Fibroblast of lung (primary cell): ENCODE measurements at regions not wholly inside any gene's neighbourhood (a gene's known extent, or its start where the extent isn't known, plus 50 kb on each side); places are given as distances from the start of the nearest gene placed in this dataset.

Source experiments
- CTCF ChIP-seq, 2 donors: IDR thresholded peaks in 1 of 2; conservative IDR thresholded peaks in 1 of 2; 1 replicate in 1 of 2; 2 replicates in 1 of 2; pipeline ENCODE4 v1.5.1; 2011 to 2012; ENCODE audit warnings: low read length in 2 of 2, control low read depth in 1 of 2, inconsistent platforms in 1 of 2, low read depth in 1 of 2, mild to moderate bottlenecking in 1 of 2
- EZH2 ChIP-seq: IDR thresholded peaks from 2 replicates; pipeline ENCODE4 v1.5.1; 2012; ENCODE audit warnings: low read length, control low read depth, mild to moderate bottlenecking; ENCODE audit errors: missing control alignments

- TF ChIP-seq EZH2 (no peak), CTCF (conservative IDR thresholded peaks at IDR 0.05 in 1 of 2, IDR thresholded peaks at IDR 0.05 in 1 of 2; ENCODE audit: low read depth in 1 of 2, low read length in 2 of 2) (no peak)
Observed at GRCh38 chr15:100731267-100732152, 129.1 kb downstream of the ASB7 start.
